ENCODE measurements at regions not wholly inside any gene's neighbourhood (a gene's known extent, or its start where the extent isn't known, plus 50 kb on each side); places are given as distances from the start of the nearest gene placed in this dataset.

GRCh38 chr6:169949511-169950097 is 198.2 kb downstream of the ERMARD start:
- DNase-seq (ENCODE audit: low read depth): no peak
- H3K4me3 ChIP-seq (ENCODE audit: control insufficient read depth, low read depth, low read length): no peak overlapping the region
- TF ChIP-seq, protein P1, sequence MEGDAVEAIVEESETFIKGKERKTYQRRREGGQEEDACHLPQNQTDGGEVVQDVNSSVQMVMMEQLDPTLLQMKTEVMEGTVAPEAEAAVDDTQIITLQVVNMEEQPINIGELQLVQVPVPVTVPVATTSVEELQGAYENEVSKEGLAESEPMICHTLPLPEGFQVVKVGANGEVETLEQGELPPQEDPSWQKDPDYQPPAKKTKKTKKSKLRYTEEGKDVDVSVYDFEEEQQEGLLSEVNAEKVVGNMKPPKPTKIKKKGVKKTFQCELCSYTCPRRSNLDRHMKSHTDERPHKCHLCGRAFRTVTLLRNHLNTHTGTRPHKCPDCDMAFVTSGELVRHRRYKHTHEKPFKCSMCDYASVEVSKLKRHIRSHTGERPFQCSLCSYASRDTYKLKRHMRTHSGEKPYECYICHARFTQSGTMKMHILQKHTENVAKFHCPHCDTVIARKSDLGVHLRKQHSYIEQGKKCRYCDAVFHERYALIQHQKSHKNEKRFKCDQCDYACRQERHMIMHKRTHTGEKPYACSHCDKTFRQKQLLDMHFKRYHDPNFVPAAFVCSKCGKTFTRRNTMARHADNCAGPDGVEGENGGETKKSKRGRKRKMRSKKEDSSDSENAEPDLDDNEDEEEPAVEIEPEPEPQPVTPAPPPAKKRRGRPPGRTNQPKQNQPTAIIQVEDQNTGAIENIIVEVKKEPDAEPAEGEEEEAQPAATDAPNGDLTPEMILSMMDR (IDR thresholded peaks at IDR 0.05; ENCODE audit: control insufficient read depth, insufficient read depth, low read depth, low read length, missing control alignments): no peak

GRCh38 chr6:169946971-169947370 is 195.5 kb downstream of the ERMARD start:
- no peak for DNase-seq (ENCODE audit: low read depth)
- no peak overlapping the region for H3K4me3 ChIP-seq (ENCODE audit: control insufficient read depth, low read depth, low read length)
- TF ChIP-seq, protein P1 (IDR thresholded peaks at IDR 0.05; ENCODE audit: control insufficient read depth, insufficient read depth, low read depth, low read length, missing control alignments): no peak

DNA sequence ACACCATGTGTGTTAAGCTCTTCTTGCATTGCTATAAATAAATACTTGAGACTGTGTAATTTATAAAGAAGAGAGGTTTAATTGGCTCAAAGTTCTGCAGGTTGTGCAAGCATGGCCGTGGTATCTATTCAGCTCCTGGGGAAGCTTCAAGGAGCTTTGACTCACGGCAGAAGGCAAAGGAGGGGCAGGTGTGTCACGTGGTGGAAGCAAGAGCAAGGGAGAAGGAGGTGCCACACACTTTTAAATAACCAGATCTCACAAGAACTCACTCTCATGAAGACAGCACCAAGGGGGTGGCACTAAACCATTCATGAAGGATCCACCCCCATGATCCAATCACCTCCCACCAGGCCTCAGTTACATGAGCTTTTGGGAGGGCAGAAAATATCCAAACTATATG is 193.7 kb downstream of the ERMARD start:
- H3K4me3 ChIP-seq (ENCODE audit: control insufficient read depth, low read depth, low read length): no peak overlapping the region
- TF ChIP-seq, protein P1 (IDR thresholded peaks at IDR 0.05; ENCODE audit: control insufficient read depth, insufficient read depth, low read depth, low read length, missing control alignments): no peak
- no peak for DNase-seq (ENCODE audit: low read depth)

GRCh38 chr6:169944415-169944814 is 193.0 kb downstream of the ERMARD start:
- TF ChIP-seq, protein P1 (IDR thresholded peaks at IDR 0.05; ENCODE audit: control insufficient read depth, insufficient read depth, low read depth, low read length, missing control alignments): no peak
- DNase-seq (ENCODE audit: low read depth): no peak
- no peak overlapping the region for H3K4me3 ChIP-seq (ENCODE audit: control insufficient read depth, low read depth, low read length)

GRCh38 chr6:169944061-169944337 is 192.6 kb downstream of the ERMARD start:
- TF ChIP-seq, protein P1 (IDR thresholded peaks at IDR 0.05; ENCODE audit: control insufficient read depth, insufficient read depth, low read depth, low read length, missing control alignments): no peak
- DNase-seq (ENCODE audit: low read depth): no peak
- no peak overlapping the region for H3K4me3 ChIP-seq (ENCODE audit: control insufficient read depth, low read depth, low read length)

DNA sequence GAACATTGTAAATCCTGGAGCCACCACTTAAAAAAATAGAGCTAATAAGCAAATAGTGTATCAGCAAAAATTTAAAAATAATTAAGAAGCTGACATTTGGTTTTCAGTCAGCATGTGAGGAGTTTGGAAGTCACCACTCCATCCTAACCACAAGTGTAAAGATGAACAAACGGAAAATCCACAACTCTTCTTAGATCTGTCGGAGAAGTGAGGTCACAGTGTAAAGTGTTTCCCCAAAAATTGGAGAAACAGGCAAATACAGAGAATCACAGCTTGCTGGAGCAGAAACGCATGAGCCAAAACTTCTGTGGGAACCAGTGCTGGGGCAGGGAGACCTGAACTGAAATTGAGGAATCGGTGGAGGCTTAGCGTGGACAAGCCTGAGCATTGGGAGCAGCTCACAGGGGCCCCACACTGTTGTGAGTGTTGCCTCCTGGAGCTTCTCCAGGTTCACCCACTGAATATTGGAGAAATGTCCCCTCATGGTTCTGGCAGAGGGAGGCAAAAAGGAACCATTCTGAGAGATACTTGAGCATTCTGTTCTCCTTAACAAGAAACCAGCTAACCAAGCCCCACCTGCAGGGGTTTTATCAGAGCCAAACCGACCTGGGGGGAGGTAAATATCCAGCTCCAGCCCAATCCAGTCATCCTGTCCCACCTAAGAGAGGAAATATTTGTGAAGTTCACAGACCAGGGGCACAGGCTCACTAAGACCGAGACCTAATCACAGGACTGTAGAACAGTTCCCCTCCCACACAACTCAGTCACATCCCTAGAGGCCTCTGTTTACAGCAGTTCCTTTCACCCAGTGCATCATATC is 192.0 kb downstream of the ERMARD start:
- no peak for DNase-seq (ENCODE audit: low read depth)
- no peak overlapping the region for H3K4me3 ChIP-seq (ENCODE audit: control insufficient read depth, low read depth, low read length)
- TF ChIP-seq, protein P1 (IDR thresholded peaks at IDR 0.05; ENCODE audit: control insufficient read depth, insufficient read depth, low read depth, low read length, missing control alignments): no peak
